ENCODE measurements at regions not wholly inside any gene's neighbourhood (a gene's known extent, or its start where the extent isn't known, plus 50 kb on each side); places are given as distances from the start of the nearest gene placed in this dataset.

DNA sequence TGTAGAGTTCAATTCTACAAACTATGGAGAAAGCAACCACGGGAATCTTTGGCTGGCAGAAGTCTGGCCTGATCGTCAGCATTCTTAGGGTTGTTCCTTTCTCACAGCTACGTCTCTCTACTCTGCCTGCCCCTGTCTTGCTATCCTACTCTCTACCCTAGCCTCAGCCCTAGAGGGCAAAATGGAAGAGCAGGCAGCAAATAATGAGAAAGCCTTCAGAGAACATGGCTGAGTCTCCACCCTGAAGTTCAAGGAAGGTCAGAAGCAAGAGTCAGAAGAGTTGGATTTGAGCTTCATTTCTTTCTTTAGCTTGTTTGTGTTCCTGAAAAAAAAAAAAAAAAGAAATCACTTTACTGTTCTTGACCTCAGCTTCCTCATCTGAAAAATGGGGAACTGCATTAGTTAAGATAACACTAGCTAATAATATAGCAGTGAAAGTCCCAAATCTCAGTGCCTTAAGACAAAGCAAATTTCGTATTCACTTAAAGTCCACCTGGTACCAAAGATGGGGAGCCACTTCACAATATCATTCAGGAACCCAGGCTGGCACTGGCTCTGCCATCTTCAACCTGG lies 50.2 kb upstream of the CCND2 start:
- DNase-seq = peak; percentile 59

DNA sequence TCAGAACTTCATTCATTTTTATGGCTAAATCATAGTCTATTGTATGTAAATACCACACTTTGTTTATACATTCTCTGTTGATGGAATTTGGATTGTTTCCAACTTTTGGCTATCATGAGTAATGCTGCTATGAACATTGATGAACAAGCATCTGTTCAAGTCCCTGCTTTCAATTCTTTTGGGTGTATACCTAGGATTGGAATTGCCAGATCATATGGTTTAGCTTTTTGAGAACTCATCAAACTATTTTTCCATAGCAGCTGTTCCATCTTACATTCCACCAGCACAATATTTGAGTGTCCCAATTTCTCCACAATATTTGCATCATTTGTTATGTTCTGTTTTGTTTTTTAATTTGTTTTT lies 52.3 kb upstream of the CCND2 start:
- DNase-seq = peak; percentile 64

DNA sequence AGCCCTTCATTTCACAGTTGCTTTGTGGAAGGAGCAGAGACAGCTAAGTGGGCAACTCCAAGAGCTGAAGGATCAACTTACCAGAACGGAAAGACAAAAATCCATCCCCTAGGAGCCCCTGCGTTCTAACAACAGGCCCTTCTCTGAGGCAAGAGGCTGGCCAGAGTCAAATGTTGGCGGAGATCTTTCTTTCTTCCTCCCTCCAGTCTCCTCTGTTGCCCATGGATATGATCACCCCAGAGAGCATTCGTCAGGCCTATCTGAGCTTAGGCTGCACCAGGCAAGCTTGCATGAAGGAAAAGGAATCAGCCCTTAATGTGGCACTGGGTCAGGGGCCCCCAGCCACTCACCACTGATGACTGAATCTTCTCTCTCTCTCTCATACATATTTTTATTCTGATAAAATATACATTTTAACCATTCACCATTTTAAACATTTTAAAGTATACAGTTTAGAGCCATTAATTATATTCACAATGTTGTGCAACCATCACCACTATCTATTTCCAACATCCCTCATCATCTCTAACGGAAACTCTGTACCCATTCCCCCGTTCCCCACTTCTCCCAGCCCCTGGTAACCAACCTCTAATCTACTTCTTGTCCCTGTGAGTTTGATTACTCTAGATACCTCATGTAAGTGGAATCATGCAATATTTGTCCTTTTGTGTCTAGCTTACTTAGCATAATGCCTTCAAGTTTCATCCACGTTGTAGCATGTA lies 52.9 kb upstream of the CCND2 start:
- peak; percentile 67 for DNase-seq

DNA sequence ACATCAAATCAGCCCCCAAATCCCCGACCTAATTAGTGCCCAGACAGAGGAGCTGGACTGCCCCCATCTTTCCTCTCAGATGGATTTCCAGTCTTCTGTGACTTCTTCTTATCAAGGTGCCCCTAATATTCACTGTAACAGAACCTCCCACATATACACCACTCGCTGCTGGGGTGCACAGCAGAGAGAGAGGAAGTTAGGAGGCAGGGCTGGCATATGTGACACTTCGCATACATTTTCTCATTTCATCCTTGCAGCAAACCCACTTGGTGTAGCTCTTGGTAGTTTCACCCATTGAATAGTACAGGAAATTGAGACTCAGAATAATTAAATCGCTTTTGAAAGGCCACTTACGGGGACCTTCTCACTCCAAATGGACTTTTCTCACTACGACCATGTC lies 56.5 kb upstream of the CCND2 start:
- peak; percentile 62 for DNase-seq

DNA sequence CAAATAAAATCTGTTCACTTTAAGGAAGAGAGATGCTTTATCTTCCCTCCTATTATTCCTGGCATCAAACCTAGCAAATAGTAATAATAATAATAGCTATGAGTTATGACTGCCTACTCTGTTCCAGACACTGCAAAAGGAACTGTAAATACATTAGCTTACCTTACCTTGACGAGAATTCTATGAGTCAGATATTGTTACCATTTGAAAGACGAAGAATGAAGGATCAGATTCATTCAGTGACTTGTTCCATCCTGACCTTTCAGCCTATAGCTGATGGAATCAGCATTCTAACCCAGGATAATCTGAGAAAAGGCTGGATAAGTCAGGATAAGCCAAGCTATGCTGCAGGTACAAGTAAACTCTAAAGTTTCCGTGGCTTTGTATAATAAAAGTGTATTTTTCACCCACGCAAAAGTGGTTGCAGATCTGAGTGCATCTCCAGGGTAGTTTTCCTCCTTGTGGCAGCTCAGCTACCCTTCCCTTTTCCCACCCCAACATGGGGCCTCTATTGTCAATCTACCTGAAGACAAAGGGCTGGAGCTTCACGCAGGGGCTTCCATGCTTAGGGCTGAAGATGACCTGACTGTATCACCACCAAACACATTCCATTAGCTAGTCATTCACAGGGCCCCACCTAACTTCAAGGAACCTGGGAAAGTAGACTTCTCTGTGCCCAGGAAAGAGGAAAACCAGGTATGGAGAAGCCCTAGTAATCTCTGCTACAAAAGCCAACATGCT lies 57.2 kb upstream of the CCND2 start:
- no peak for DNase-seq

DNA sequence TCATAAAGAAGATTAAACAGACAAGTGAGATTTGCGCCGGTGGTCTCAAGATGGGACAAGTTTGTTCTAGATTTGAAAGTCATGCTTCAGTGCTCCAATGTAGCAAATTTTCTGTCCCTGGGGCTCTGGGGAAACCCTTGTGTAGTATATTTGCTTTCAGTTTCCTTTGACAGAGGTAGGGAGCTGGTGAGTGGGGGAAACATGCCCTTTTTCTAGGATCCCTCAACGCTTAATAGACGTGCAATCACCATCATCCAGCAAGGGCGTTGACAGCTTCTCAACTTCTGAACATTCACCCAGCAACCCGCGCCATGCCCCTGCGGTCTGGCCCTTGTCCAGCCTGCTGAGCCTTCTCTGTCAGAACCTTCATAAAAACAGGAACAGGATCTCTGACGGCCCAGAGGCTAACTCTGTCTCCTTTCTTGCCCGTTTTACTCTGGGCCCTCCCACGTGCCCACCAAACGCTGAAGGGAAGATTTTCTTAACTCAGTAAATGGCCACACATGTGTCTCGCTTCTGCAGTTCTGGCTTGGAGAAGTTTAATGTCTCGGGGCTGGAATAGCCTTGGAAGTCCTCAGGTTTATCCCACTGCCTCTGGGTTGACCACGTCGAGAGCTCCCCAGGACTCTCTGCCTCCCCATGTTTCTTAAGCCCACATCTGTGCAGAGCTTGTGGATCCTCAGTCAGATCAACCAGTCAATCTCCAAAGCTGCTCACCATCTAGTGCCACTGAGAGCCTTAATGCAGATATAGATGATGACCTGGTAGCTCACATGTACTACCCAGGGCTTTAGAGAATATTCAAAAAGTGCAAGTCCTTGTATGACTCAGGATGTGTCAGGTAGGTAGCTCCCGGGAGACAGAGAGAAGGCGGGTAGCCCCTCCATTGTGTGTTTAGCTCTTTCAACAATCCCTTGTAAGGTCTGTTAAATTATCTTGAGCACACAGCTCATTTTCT lies 58.1 kb upstream of the CCND2 start:
- peak; percentile 99 for DNase-seq

DNA sequence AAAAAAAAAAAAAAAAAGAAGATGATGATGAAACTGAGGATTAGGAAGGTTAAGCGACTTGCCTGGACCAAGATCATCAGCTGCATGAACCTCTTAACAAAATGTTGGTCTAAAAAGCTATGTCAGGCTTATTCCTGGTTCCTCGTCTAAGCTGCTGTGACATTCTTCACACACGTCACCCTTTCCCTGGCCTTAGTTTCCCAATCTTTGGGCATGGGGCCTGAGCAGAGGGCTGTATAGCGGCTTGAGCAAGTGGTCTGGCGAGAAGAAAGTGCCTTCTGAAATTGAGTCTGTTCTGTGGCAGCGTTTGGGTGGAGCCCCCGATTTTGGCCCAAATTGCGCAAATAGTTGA lies 58.7 kb upstream of the CCND2 start:
- no peak for DNase-seq

DNA sequence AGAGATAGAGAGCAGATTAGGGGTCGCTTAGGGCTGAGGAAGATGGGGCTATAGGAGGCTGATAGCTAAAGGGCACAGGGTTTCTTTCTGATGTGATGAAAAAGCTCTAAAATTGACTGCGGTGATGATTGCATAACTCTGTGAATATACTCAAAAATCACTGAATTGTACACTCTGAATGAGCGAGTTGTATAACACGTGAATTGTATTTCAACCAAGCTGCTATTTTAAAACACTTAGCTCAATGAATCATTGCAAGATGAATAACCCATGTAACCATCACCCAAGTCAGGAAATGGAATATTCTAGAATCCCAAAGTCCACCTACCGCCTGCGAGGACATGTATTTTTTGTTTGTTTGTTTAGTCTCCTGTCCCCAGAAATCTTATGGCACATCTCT lies 60.1 kb upstream of the CCND2 start:
- no peak for DNase-seq

DNA sequence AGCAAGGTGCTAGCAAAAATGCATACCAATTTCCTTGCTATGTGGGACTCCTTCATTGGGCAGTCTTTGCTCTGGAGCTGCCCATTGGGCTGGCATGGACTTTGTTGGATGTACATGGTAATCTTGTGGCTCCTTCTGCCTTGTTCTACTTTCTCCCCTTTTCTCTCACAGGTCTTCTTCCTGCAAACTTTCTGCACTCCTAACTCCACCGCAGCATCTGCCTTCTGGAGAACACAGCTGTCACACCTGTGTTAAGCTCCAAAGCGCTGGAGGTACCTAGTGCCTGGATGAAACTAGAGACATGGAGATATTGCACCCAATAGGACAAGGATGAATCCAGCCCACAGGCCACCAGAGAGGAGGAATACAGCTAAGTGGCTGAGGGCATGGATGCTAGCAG lies 60.7 kb upstream of the CCND2 start:
- DNase-seq = no peak

DNA sequence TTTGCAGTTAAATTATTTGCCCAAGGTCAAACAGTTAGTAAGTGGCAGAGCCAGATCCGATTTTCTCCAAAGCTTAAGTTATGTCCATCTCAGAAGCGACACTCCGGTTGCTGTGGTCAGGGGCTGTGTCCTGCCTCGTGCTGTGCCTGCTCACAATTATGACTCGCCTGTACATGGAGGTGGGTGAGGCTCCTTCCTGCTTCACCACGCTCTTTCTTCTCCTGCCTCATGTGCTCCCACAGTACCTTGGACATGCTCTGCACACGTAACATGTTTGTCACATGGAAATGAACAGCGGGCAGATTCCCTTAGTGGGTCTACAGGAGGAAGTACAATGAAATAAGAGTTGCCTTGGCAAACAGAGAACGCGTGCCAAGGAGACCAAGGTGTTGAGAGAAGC lies 62.2 kb upstream of the CCND2 start:
- DNase-seq = no peak

DNA sequence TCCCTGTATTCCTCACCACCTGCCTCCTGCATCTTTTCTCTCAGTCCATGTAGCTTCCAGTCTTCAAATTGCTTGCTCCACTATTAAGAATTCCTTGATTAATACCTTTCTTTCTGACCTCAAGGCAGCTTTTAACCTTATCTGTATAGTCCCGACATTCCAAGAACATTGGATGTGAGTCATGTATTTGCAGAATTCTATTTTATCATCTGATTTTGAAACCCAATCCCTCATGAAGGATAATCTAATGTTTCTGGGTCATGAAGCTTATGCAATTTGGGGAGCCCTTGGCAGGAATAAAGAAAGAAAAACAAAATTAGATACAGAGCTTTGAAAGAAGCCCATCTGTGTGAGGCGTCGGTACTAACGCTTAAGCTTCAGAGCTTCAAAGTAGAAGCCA lies 63.4 kb upstream of the CCND2 start:
- no peak for DNase-seq

DNA sequence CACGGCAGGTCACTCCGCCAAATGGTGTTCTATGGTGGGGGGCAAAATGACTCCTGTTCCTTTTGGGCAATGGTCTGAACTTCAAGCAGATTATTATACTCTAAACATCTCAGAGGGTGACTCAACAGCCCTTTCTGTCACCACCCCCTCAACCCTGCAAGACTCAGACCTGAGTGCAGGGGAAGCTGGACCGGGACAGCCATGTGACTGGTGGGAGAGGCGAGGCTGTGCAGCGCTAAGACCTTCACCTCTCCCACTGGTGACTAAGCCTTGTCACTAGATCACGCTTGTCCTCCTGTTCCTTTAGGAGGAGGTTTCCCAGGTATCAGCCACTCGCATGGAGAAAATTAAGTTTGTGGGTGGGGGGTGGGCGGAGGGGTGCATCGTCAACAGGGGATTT lies 67.1 kb upstream of the CCND2 start:
- DNase-seq = no peak

DNA sequence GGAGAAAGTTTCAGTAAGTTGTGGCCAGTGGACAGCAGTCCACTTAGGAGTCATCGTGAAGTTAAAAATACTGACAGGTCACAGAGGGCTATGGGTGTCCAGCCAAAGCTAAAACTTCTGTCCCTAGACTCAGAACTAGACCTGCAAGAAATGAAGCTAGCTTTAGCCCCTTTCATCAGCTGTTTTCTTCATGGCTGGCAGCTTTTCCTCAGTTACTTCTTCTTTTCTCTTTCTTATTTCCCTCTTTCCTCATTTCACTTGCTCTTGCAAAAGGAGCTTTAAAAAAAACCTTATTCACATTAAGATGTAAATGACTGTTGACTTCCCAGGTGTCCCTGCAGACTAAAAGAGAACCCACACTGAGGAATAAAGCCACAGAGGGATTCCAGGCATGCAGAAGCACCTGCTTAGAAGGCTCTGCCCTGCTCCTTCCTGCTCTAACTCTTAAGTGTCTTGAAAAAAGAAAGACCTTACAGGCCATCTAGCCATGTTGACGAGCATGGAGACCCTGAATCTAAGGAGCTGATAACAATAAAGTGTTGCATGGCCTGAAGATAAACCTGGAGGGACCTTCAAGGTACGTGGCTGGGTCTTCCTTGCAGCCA lies 69.7 kb upstream of the CCND2 start:
- DNase-seq = peak; percentile 60

DNA sequence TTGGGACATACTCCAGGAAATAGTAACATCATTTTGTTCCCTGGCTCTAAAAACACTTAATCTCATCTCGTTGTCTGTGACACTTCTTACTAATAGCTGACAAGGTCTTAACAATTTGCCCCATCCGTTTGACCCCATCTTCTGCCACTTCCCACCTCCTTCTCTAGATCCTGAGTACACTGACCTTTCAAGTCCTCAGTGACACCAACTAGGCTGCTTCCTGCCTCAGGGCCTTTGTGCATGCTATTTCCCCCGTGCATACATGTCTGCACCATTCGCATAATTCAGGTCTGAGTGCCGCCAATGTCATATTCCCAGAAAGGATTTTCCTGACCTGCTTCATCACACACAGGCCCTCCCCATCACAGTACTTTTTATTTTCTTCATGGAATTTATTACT lies 70.6 kb upstream of the CCND2 start:
- DNase-seq = no peak

DNA sequence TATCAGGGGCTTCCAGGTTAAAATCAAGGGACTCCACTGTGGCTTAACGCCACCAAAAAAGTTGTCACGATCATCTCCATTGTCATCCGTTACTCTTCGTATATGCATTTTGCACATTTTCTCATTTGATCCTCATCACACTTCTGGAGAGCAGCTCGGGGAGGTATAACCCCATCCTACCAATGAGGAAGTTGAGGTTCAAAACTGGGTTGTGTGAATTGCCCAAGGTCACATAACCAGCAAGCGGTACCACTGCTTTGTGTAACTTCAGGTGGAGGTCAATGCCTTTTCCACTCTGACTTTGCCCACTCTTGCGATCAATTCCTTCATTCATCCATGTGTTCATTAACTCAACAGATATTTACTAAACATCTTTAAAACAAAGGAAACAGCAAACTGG lies 71.1 kb upstream of the CCND2 start:
- peak; percentile 51 for DNase-seq

DNA sequence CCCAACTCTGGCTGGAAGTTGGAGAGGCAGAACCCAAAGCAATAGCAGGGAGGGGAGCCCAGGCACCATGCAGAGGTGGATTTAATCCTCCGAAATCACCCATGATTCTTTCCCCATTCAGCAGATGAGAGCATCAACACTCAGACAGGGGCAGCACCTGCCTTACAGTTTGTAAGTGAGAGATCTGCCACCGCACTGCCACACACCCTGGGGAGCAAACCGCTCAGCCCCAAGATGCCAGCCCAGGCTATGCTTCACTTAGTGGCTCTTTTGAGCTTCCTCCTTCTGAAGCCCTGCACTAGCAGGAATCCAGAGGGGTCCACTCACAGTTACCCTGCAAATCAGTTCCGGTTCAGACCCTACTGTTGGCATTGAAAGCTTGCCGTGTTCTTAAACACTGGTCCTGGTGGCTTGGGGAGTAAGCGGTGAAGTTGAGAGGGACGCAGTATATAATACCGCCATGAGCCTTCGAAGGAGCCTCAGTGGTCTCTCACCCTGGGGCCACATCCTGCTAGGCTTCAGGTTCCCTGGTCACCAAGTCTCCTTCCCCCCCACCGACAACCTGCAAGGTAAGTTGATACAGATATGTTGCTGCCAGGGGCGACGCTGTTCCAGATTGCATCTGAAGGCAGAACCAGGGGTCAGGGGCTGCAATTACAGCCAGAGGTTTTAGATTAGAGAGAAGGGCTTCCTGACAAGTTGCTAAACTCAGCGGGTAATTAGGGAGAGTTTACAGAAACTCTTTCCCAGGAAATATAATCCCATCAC lies 72.0 kb upstream of the CCND2 start:
- no peak for DNase-seq

DNA sequence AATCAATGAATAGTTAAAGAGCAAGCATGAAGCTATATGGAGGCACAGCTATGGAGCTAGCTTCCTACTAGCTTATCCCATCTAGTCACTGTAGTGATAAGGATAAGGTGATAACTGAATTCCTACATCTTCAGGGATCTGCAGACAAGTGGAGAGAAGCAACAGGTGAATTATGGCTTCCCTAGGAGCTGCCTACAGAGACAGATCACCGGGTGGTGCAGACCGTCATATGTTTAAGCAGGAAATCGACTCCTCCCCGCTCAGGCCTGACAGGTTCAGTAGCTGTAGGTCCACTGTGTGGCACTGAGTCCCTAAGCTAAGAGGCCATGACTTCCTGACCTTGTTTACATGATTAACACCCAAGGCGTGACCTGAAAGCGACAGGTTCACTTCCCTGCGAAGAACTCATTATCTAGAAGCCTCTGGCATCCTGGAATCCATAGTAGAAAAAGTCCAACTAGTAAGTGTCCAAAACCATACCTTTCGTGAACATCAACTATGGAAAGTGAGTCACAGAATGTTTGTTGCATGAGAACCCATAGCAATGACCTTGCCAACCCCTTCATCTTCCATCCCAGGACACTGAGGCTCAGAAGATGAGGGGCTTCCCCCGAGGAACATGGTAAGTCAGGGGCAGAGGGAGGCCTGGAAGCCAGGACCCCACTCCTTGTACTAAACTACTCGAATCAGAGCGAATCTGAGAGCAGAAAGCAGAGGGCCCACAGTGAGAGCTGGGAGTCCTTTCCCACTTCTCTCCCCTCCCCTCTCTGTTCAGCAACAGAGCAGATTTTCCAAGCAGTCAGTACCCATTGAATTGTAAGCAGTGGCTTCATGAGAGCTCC lies 75.4 kb upstream of the CCND2 start:
- no peak for DNase-seq

DNA sequence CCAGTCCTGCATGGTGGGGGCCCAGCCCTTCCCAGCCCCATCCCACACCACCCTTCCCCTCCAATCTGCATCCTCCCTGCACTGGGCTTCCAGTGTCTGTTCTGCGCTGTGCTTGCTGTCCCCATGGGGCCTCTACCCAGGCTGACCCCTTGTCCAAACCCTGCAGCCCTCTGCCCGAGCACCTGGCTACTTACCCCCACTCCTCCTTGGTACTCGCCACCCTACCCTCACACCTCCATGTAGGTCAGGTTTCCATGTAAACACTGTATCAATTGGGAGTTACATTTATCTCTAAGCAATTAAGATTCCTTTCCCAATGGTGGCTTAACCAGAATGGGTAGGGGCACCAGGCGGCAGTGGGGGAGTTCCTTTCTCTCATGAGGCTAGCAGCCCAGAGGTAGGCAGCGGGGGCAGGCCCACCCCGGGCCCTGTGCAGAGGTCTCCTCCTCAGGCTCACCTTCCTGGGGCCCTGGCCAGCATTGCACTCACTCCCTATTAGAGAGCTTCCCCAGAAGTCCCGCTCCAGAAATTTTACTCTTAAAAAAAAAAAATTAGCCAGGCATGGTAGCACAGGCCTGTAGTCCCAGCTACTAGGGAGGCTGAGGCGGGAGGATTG lies 76.6 kb upstream of the CCND2 start:
- DNase-seq = no peak

DNA sequence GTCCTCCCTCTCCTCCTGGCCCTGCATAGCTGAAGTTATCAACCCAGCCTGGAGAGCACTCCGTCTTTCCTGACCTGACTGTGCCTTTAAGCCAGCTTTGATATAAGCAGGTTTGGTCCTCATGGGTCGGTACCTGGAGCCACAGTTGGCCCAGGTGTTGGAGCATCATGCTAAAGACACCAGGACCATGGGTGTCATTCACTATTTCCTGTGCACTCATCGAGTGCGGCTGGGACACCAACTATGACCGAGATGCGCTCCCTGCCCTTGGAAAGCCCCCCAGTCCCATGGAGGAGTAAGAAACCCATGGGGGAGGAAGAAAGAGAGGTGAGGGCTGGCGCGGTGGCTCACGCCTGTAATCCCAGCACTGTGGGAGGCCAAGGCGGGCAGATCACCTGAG lies 78.9 kb upstream of the CCND2 start:
- DNase-seq = no peak

DNA sequence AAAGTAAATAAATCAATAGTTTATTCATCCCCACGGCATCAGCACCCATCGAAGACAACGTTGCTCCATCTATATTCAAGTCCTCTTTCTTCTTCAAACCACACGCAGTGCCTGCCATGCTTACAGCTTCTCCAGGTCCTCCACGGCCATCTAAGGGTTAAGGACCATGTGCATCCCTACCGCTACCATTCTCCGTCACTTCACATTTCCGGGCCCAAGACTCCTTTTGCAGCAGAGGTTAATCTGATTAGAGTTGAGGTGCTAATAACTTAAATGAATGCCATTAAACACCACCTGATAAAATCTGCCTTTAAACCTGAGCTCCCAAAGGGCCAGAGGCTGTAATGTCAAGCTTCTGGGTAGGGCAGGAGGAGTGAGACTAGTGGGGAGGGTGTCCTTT lies 79.7 kb upstream of the CCND2 start:
- no peak for DNase-seq

DNA sequence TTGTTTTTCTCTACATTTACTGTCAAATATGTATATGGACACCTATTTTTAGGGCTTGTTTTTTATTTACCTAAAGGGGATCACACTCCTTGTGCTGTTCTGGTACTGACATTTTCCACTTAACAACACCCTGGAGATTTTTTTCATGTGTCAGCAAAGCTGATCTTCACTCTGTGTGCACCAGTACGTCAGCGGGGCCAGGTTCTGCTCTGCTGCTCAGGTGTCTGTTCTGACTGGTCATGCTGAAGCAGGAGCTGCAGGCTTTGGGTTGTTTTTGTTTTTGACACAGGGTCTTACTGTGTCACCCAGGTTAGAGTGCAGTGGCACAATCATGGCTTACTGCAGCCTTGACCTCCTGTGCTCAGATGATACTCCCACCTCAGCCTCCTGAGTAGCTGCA lies 81.9 kb upstream of the CCND2 start:
- no peak for DNase-seq
